HG02981 (cell line): ENCODE measurements at regions not wholly inside any gene's neighbourhood (a gene's known extent, or its start where the extent isn't known, plus 50 kb on each side); places are given as distances from the start of the nearest gene placed in this dataset.
"Not testable (repeated sequence)": the region's sequence is repeated elsewhere in the genome, so short reads cannot be mapped to it uniquely, and the experiment has no call there.

Experiments
- ATAC-seq: cut with Tn5 transposase; IDR thresholded peaks from one replicate; pipeline ENCODE4 v1.9.1; 2021; ENCODE audit warnings: mild to moderate bottlenecking, moderate library complexity; ENCODE audit not compliant: unreplicated experiment

- ATAC-seq, result no peak
Measured at GRCh38 chr18:35770376-35771014, 189.0 kb downstream of the GALNT1 start.

GRCh38 chr18:35771172-35771571 is 189.6 kb downstream of the GALNT1 start:
- no peak for ATAC-seq

- no peak for ATAC-seq
Measured at GRCh38 chr18:35775887-35776286, 194.3 kb downstream of the GALNT1 start.

- no peak for ATAC-seq
Measured at GRCh38 chr18:35776473-35776872, 194.9 kb downstream of the GALNT1 start.

GRCh38 chr18:35777039-35777438 is 195.4 kb upstream of the RMP24 start:
- ATAC-seq, result no peak

GRCh38 chr18:35778850-35779627 is 193.4 kb upstream of the RMP24 start:
- ATAC-seq, result no peak

GRCh38 chr18:35780937-35781336 is 191.5 kb upstream of the RMP24 start:
- no peak for ATAC-seq

GRCh38 chr18:35782926-35783325 is 189.6 kb upstream of the RMP24 start:
- ATAC-seq, result no peak

GRCh38 chr18:35786365-35787042 is 186.0 kb upstream of the RMP24 start:
- no peak for ATAC-seq

GRCh38 chr18:35789543-35789942 is 182.9 kb upstream of the RMP24 start:
- ATAC-seq, result no peak

GRCh38 chr18:35797948-35798347 is 174.5 kb upstream of the RMP24 start:
- no peak for ATAC-seq

- ATAC-seq, result no peak
Measured at GRCh38 chr18:35803551-35803950, 168.9 kb upstream of the RMP24 start.

GRCh38 chr18:35804377-35804776 is 168.1 kb upstream of the RMP24 start:
- no peak for ATAC-seq

GRCh38 chr18:35807811-35808335 is 164.6 kb upstream of the RMP24 start:
- ATAC-seq, result no peak

- no peak for ATAC-seq
Measured at GRCh38 chr18:35808796-35809195, 163.7 kb upstream of the RMP24 start.

- ATAC-seq, result no peak
Measured at GRCh38 chr18:35810520-35810919, 162.0 kb upstream of the RMP24 start.

GRCh38 chr18:35811896-35812295 is 160.6 kb upstream of the RMP24 start:
- no peak for ATAC-seq

- ATAC-seq, result not testable (repeated sequence)
Measured at GRCh38 chr18:35815011-35815410, 157.5 kb upstream of the RMP24 start.

- no peak for ATAC-seq
Measured at GRCh38 chr18:35816003-35816402, 156.5 kb upstream of the RMP24 start.

- no peak for ATAC-seq
Measured at GRCh38 chr18:35817604-35818352, 154.7 kb upstream of the RMP24 start.

GRCh38 chr18:35818353-35818667 is 154.2 kb upstream of the RMP24 start:
- no peak for ATAC-seq
